Cardiac fibroblast (primary cell): ENCODE measurements at regions not wholly inside any gene's neighbourhood (a gene's known extent, or its start where the extent isn't known, plus 50 kb on each side); places are given as distances from the start of the nearest gene placed in this dataset.

ENCODE experiments used
- DNase-seq, 2 donors: peaks; one replicate each; pipeline versions ENCODE4 v3.0.0 to v3.0.0-alpha.2; 2010; ENCODE audit warnings: low read depth in 2 of 2
- H3K4me3 ChIP-seq, 2 donors: replicated peaks in 1 of 2; 1 replicate in 1 of 2; 2 replicates in 1 of 2; pipeline ENCODE4 v1.5.1; 2011; ENCODE audit warnings: low read depth in 2 of 2, low read length in 2 of 2, mild to moderate bottlenecking in 2 of 2, moderate library complexity in 1 of 2
- TF ChIP-seq, protein P1 (sequence below): IDR thresholded peaks from one replicate; pipeline ENCODE4 v1.5.1; 2011; ENCODE audit warnings: low read depth, mild to moderate bottlenecking, low read length, inconsistent platforms

DNA sequence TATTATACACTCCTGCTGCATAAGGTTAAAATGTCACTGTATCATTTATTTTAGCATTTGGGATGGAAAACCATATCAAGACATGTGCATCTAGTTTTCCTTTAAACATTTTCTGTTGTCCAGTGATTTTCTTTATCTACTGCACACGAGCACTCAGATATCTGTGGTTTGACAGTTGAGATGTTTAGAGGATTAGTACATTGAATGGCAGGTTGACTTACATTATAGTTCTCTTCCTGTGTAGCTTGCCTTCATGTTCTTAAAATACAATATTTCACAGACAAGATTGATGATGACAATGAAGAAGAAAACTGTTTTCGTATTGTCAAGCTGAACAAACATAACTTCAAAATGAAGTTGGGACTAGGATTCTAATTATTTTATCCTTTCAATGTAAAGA lies 2378.4 kb upstream of the WWC1 start:
- H3K4me3 ChIP-seq: no peak overlapping the region
- no peak for DNase-seq
- TF ChIP-seq, protein P1, sequence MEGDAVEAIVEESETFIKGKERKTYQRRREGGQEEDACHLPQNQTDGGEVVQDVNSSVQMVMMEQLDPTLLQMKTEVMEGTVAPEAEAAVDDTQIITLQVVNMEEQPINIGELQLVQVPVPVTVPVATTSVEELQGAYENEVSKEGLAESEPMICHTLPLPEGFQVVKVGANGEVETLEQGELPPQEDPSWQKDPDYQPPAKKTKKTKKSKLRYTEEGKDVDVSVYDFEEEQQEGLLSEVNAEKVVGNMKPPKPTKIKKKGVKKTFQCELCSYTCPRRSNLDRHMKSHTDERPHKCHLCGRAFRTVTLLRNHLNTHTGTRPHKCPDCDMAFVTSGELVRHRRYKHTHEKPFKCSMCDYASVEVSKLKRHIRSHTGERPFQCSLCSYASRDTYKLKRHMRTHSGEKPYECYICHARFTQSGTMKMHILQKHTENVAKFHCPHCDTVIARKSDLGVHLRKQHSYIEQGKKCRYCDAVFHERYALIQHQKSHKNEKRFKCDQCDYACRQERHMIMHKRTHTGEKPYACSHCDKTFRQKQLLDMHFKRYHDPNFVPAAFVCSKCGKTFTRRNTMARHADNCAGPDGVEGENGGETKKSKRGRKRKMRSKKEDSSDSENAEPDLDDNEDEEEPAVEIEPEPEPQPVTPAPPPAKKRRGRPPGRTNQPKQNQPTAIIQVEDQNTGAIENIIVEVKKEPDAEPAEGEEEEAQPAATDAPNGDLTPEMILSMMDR: no peak

DNA sequence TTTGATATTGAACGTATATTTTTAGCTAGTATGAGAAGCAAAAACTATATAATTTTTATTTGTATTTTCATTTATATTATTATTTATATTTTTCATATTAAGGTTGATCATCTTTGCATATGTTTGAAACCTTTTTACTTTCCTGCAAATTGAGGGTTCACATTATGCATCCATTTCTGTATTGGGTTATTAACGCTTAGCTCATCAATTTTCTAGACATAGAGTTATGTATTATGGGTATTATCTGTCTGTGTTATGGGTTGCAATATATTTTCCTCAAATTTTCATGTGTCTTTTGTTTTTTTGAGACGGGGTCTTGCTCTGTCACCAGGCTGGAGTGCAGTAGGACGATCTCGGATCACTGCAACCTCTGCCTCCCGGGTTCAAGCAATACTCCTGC lies 2377.0 kb upstream of the WWC1 start:
- TF ChIP-seq, protein P1: no peak
- no peak overlapping the region for H3K4me3 ChIP-seq
- DNase-seq: no peak

DNA sequence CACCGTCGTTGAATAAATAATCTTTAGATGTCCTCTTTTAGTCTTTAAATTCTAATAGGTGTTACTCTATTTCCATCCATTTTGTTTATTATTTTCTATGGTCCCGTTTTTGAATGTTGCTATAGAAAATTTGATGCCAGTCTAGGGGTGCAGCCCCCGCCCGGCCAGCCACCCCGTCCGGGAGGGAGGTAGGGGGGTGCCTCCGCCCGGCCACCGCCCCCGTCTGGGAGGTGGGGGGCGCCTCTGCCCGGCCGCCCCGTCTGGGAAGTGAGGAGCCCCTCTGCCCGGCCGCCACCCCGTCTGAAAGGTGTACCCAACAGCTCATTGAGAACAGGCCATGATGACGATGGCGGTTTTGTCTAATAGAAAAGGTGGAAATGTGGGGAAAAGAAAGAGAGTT lies 2372.2 kb upstream of the WWC1 start:
- no peak for DNase-seq
- TF ChIP-seq, protein P1: no peak
- H3K4me3 ChIP-seq: no peak overlapping the region

DNA sequence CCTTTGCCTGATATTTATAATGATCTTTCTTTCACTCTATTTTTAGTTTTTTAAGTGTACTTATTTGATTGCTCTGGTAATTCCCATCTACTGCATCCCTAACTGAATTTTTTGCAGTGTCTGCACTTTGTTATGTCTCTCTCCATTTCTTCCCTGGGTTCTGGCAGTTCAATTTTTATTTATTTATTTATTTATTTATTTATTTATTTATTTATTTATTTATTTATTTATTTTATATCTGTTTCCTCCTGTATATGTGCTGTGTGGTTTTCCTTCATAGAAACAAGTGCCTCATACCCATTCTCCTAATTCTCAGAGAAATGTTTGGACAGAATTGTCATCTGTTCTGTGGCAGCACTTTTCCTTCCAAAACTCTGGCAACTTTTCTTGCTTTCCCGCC lies 2370.8 kb upstream of the WWC1 start:
- TF ChIP-seq, protein P1: no peak
- no peak overlapping the region for H3K4me3 ChIP-seq
- DNase-seq: no peak

DNA sequence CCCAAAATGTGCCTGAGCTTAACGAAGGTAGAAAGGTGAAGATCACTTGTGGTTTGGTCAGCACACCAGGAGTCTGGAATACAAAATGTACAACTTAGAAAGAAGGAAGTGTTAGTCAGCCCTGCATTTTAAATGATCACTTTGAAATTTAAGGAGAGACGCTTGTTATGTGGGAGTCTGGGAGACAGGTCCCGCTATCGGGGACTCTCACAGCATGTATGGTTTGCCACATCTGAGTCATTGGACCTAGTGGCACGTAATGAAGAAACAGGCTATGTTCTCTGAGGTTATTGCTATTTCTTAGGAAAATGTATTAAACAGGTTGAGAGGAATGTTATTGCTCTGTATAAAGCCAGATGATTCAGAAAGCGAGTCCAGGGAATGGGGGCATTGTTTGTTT lies 2362.5 kb upstream of the WWC1 start:
- no peak for DNase-seq
- TF ChIP-seq, protein P1: no peak
- H3K4me3 ChIP-seq: no peak overlapping the region

DNA sequence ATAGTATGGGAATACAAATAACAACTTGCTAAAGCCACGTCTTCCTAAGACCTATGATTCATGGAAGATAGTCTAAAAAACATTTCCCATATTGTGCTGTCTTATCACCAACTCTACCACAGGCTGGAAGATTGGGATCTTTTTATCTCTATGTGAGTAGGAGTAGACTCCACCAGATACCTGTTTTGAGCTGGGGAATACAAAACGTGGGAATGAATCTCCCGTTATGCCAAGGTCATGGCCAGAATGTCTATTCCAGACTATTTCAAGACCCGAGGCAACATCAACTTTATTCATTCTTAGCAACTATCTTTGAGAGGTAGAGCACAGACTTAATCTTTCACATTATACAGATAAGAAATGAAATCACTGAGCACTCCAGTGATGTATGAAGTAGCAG lies 2350.9 kb upstream of the WWC1 start:
- TF ChIP-seq, protein P1: no peak
- no peak for DNase-seq
- H3K4me3 ChIP-seq: no peak overlapping the region

DNA sequence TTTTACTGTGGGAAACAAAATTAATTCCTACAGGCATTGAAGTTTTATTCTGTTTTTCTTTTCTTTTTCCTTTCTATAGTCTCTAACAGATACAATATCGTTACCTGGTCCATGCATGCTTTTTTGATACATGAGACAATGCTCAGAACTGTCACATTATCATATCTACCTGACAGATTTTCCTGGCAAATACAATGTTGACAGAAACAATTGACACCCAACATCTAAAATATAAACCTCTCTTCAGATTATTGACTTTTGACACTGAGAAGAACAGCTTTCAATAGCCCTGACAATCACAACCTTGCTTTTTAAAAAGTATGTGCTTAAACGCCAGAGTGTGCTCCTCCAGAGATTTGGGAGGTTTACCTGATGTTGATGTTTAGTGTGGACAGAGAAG lies 2334.6 kb upstream of the WWC1 start:
- TF ChIP-seq, protein P1: no peak
- no peak for DNase-seq
- no peak overlapping the region for H3K4me3 ChIP-seq
